Osteoblast (primary cell): ENCODE measurements at regions not wholly inside any gene's neighbourhood (a gene's known extent, or its start where the extent isn't known, plus 50 kb on each side); places are given as distances from the start of the nearest gene placed in this dataset.

ENCODE experiments used
- DNase-seq: peaks from one replicate; pipeline ENCODE4 v3.0.0; 2011; ENCODE audit warnings: low spot score, mixed read lengths; ENCODE audit not compliant: insufficient read length; ENCODE audit errors: missing footprints
- H2AFZ ChIP-seq: 2 replicates; pipeline ENCODE4 v1.6.0; 2011; ENCODE audit warnings: mild to moderate bottlenecking, low read length
- H3K27ac ChIP-seq: 2 replicates; pipeline ENCODE4 v1.5.1; 2011; ENCODE audit warnings: mild to moderate bottlenecking, low read depth, low read length, moderate library complexity
- H3K27me3 ChIP-seq: 2 replicates; pipeline ENCODE4 v1.6.0; 2012; ENCODE audit warnings: mild to moderate bottlenecking, control low read depth, inconsistent platforms, low read length, moderate library complexity; ENCODE audit not compliant: insufficient read depth
- H3K36me3 ChIP-seq: 2 replicates; pipeline ENCODE4 v1.5.1; 2011; ENCODE audit warnings: mild to moderate bottlenecking, low read length, control low read depth, moderate library complexity; ENCODE audit not compliant: insufficient read depth
- H3K4me1 ChIP-seq: 2 replicates; pipeline ENCODE4 v1.5.1; 2011; ENCODE audit warnings: mild to moderate bottlenecking, low read length, control low read depth, moderate library complexity; ENCODE audit not compliant: insufficient read depth
- H3K4me2 ChIP-seq: 2 replicates; pipeline ENCODE4 v1.6.0; 2011; ENCODE audit warnings: mild to moderate bottlenecking, low read length; ENCODE audit not compliant: insufficient read depth
- H3K4me3 ChIP-seq: fragments of 200-600 bp; sonication (generic); 3 replicates; pipeline ENCODE4 v1.5.1; 2012; ENCODE audit warnings: mild to moderate bottlenecking, low read length, inconsistent platforms; ENCODE audit not compliant: insufficient read depth
- H3K79me2 ChIP-seq: 2 replicates; pipeline ENCODE4 v1.6.0; 2012; ENCODE audit warnings: mild to moderate bottlenecking, low read length, control low read depth, inconsistent platforms; ENCODE audit not compliant: insufficient read depth
- H3K9me3 ChIP-seq: 2 replicates; pipeline ENCODE4 v1.5.1; 2011; ENCODE audit warnings: low read depth, low read length, control low read depth
- H4K20me1 ChIP-seq: 2 replicates; pipeline ENCODE4 v1.6.0; 2012; ENCODE audit warnings: mild to moderate bottlenecking, low read length, control low read depth; ENCODE audit not compliant: insufficient read depth
- TF ChIP-seq, protein P1 (sequence below): IDR thresholded peaks from 2 replicates; pipeline ENCODE4 v1.5.1; 2011; ENCODE audit warnings: mild to moderate bottlenecking, low read depth, low read length, moderate library complexity; ENCODE audit errors: extremely low read depth

- no peak overlapping the region for H2AFZ ChIP-seq
- no peaks in the 10 kb centered on the region for H4K20me1 ChIP-seq
- no peaks in the 10 kb centered on the region for H3K79me2 ChIP-seq
- peak; percentile 56 for DNase-seq
- H3K27me3 ChIP-seq = no peaks in the 10 kb centered on the region
- peak overlapping the region; percentile 11 for H3K4me2 ChIP-seq
- no peaks in the 10 kb centered on the region for H3K9me3 ChIP-seq
- TF ChIP-seq, protein P1, sequence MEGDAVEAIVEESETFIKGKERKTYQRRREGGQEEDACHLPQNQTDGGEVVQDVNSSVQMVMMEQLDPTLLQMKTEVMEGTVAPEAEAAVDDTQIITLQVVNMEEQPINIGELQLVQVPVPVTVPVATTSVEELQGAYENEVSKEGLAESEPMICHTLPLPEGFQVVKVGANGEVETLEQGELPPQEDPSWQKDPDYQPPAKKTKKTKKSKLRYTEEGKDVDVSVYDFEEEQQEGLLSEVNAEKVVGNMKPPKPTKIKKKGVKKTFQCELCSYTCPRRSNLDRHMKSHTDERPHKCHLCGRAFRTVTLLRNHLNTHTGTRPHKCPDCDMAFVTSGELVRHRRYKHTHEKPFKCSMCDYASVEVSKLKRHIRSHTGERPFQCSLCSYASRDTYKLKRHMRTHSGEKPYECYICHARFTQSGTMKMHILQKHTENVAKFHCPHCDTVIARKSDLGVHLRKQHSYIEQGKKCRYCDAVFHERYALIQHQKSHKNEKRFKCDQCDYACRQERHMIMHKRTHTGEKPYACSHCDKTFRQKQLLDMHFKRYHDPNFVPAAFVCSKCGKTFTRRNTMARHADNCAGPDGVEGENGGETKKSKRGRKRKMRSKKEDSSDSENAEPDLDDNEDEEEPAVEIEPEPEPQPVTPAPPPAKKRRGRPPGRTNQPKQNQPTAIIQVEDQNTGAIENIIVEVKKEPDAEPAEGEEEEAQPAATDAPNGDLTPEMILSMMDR = no peak
- peak overlapping the region; percentile 94 for H3K27ac ChIP-seq
- no peaks in the 10 kb centered on the region for H3K36me3 ChIP-seq
- H3K4me1 ChIP-seq = peaks cover 38% of the 10 kb centered on the region
- H3K4me3 ChIP-seq = no peak overlapping the region
These were observed 988.2 kb upstream of the CDH2 start for GRCh38 chr18:29164993-29165599.

- Histone ChIP-seq H3K79me2 (no peaks in the 10 kb centered on the region), H3K9me3 (no peaks in the 10 kb centered on the region), H3K4me3 (no peak overlapping the region), H3K4me1 (peaks cover 38% of the 10 kb centered on the region), H3K4me2 (peak overlapping the region; percentile 51), H3K36me3 (no peaks in the 10 kb centered on the region), H4K20me1 (no peaks in the 10 kb centered on the region), H3K27me3 (no peaks in the 10 kb centered on the region), H2AFZ (no peak overlapping the region), H3K27ac (peak overlapping the region; percentile 94)
- peak; percentile 84 for DNase-seq
- TF ChIP-seq, protein P1 = no peak
These were observed 987.2 kb upstream of the CDH2 start for GRCh38 chr18:29164020-29164706.

DNA sequence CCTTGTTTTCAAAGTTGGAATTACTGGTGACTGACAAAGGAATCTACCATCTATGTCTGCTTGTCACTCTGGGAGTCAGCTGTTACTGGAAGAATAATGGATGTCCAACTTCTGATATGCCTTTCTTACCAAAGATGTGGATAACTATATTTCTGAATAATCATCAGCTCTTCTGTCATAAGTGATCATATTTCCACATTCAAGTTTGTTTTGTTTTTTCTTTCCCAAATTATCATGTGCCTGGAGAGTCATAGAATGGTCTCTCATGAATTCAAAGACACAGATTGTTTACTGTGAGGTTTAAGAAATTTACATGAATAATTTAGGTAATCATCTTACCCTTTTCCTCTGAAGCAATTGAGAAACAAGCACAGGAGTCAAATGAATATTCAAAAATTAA, 986.7 kb upstream of the CDH2 start:
- H3K9me3 ChIP-seq = no peaks in the 10 kb centered on the region
- no peak for DNase-seq
- peaks cover 38% of the 10 kb centered on the region for H3K4me1 ChIP-seq
- no peaks in the 10 kb centered on the region for H4K20me1 ChIP-seq
- H3K36me3 ChIP-seq = no peaks in the 10 kb centered on the region
- H3K4me2 ChIP-seq = peak overlapping the region; percentile 51
- no peak overlapping the region for H3K4me3 ChIP-seq
- no peaks in the 10 kb centered on the region for H3K79me2 ChIP-seq
- peak overlapping the region; percentile 94 for H3K27ac ChIP-seq
- H3K27me3 ChIP-seq = no peaks in the 10 kb centered on the region
- H2AFZ ChIP-seq = peak overlapping the region; percentile 4
- TF ChIP-seq, protein P1 = no peak

GRCh38 chr18:29161429-29161828, 984.5 kb upstream of the CDH2 start:
- TF ChIP-seq, protein P1 = no peak
- no peaks in the 10 kb centered on the region for H4K20me1 ChIP-seq
- H3K9me3 ChIP-seq = no peaks in the 10 kb centered on the region
- no peak overlapping the region for H3K4me3 ChIP-seq
- H3K79me2 ChIP-seq = no peaks in the 10 kb centered on the region
- no peaks in the 10 kb centered on the region for H3K36me3 ChIP-seq
- no peaks in the 10 kb centered on the region for H3K27me3 ChIP-seq
- peak overlapping the region; percentile 22 for H3K27ac ChIP-seq
- DNase-seq = no peak
- H2AFZ ChIP-seq = no peak overlapping the region
- peaks cover 50% of the 10 kb centered on the region for H3K4me1 ChIP-seq
- H3K4me2 ChIP-seq = no peak overlapping the region
